HG03354 (cell line): ENCODE measurements at regions not wholly inside any gene's neighbourhood (a gene's known extent, or its start where the extent isn't known, plus 50 kb on each side); places are given as distances from the start of the nearest gene placed in this dataset.
"Not testable (repeated sequence)": the region's sequence is repeated elsewhere in the genome, so short reads cannot be mapped to it uniquely, and the experiment has no call there.

Experiments used
- ATAC-seq: cut with Tn5 transposase; IDR thresholded peaks from one replicate; pipeline ENCODE4 v1.9.1; 2021; ENCODE audit warnings: mild to moderate bottlenecking; ENCODE audit not compliant: unreplicated experiment, poor library complexity, severe bottlenecking

DNA sequence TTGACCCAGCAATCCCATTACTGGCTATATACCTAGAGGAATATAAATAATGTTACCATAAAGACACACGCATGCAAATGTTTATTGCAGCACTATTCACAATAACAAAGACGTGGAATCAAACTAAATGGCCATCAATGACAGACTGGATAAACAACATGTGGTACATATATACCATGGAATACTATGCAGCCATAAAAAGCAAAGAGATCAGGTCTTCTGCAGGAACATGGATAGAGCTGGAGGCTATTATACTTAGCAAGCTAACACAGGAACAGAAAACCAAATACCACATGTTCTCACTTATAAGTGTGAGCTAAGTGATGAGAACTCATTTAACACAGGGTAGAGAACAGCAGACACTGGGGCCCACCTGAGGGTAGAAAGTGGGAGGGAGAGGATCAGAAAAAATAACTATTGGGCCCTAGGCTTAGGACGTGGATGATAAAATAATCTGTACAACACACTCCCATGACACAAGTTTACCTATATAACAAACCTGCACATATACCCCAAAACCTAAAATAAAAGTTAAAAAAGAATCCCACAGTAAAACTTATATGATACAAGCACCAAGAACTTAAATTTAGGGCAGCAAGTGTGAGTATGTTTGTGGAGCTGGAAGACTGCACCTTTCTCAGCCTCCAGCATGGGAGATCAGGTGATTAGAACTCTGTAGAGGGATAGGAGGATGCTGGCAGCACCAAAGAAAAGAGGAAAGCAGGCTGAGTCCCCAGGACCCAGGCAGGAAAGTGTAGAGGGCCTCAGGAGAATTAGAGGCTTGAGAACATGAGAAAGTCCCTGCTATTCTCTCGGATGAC, 320.8 kb upstream of the USP24 start:
- ATAC-seq = no peak

DNA sequence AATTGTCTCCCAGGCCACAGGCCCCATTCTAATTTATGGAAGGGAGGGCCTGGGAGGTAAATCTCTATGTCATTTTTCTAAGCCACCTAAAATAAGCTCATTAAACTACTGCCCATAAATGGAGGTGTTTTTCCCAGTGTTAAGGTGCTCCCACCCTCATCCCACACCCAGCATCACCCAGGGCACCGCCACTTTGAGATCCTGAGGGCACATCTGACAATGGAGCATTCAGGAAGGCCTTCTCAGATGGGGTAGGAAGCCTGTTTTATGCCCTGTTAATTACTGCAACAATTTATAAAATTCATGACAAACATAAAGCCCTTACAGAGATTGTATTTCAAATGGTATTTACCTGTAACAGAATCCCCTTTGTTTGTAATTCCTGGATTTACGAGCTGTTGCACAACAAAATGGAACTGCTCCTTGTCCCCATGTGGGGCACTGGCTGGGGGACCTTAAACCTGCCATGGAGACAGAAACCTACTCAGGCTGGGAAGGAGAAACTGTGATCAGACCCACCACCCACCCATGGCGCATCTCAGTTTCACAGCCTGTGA, 319.5 kb upstream of the USP24 start:
- no peak for ATAC-seq

DNA sequence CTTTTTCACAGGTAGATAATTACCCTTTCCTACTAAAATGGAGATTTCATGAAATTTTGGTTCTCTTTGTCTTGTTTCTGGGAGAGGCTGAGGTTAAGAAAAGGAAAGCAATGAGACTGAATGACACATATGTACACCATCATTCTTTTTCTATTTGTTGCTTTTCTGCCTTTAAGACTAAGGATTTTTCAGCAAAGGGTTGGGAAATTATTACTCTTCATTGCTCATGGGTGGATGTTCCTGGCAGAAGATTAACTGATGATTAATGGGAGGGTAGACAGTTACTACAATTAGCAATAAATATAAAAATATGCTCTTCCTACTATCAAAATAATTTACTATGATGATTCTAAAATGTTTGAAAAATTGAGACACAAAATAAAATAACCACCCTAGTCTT, 316.5 kb upstream of the USP24 start:
- no peak for ATAC-seq

DNA sequence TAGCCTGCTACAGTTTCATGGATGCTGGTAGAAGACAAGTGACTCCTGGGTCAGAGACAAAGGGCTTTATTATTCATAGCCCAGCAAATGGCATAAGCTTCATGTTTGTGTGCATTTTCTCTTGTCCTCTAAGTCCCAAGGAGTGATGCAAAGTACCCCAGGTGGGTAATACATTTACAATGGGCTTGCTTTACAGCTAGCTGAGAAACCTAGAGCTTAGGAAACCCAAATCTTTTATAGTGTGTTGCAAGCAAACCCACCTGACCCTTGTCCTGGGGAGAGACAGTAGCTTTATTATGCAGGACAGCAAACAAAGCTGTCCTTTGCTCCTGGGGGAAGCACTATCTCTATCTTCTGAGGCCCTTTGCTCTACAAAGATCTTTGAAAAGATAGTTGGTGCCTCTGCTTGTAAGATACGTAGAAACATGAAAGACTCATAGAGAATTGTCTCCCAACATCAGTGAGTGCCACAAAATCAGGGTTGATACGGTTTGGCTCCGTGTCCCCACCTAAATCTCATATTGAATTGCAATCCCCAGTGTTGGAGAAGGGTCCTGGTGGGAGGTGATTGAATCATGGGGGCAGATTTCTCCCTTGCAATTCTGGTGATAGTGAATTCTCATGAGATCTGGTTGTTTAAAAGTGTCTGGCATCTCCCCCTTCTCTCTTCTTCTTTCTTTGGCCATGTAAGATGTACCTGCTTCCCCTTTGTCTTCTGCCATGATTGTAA, 315.8 kb upstream of the USP24 start:
- ATAC-seq = no peak

DNA sequence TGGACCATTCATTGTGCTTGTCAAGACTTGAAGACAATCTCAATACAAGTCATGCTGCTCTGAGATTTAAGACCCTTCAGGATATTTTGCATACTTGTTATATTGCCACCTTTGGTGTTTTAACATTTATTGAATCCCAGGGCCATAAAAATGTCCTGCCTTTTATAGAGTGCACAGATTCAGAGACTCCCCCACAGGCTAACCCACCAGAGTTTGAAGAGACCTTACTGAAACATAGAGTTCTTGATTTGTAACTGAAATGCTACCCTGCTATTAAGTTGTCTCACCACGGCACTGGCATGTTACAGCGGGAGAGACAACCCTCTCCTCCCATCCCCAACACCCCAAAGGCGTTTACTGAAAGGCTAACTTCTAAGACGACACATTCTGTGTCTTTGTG, 313.9 kb upstream of the USP24 start:
- ATAC-seq = no peak

DNA sequence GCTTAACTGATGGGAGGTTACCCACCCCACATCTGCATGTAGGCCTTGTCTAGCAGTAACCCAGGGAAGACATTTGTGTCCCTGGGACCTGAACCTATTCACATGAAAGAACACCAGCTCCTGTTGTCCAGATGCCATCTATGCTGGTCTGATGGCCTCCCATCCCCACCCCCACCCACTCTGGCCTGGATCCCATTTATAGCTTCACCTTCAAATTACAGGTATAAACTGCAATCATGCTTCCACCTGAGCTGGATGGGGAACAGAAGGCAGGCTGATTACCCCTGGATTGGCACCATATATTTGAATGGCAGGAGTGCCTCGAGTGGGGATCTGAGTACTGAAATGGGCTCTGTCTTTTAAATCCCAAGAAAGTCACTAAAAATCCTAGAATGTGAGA, 312.7 kb upstream of the USP24 start:
- no peak for ATAC-seq

DNA sequence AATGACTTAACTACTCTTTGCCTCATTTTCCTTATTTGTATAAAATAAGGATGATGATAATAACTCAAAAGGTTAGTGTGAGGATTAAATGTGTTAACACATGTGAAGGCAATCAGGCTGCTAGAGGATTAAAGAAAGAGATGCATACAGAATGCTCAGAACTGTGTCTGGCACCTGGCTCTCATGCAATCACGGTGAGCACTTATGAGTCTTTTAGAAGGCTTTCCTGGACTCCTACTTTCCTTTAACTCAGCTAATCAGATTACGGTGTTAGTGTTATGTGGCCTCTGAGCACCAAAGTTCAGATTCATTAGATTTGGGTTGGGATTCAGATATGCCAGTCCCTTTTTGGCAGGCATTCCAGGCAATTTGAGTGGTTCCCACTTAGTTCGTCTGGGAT, 311.6 kb upstream of the USP24 start:
- no peak for ATAC-seq

DNA sequence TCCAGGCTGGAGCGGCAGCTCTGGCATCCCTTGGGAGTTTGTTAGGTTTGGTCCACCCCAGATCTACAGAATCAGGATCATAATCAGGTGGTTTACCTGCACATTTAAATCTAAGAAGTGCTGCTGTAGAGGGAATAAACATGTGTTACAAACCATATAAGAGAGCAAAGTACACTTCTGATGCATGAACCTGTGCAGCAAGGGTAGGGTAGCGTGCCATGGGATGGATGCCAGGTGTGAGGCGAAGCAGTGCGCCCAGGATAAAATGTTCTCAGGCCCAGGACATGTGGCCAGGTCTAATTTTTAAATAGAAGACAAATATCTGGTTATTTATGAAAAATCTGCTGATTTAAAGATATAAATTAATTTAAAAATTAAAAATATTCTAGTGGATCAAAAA, 308.8 kb upstream of the USP24 start:
- no peak for ATAC-seq

DNA sequence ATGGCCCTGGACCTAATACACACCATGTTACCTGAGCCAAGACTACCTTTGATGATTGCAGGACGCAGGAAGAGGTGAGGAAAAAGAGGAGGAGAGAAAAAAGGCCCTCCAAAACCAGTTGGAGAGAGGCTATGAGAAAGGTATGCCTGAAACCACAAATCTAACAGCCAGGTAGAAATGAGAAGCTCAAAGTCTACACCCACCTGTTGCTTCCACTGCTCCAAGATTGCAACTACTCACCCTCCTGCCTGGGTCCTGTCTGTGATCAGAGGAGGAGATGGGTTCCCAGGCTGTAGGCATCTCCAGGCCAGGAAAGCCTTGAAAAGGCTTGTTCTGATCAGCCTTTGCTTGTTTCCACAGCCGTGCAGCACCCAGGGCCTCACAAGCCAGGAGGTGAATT, 307.8 kb upstream of the USP24 start:
- ATAC-seq = no peak

DNA sequence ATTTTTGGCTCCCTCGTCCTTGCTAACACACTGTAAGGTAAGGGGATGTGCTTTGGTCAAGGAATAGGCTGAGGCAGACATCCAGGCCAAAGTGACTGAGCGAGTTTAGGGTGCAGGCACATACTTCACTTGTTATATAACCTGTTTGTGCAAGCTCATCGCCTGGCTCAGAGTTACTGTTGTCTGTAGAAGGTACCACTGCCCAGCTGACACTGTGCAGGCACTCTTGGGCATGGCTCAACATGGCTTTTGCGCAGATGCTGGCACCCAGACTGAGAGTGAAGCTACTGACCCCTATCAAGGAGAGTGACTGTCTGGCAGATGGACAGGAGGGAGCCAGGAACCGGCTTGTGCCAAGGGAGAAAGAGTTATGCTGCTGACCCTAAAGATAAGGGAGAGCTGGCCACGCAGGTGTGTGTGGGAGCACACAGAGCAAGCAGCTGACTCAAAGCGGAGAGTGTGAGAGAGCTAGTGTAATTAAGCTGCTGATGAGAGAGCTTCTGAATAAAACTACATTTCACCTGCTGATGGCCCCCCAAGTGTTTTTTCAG, 307.3 kb upstream of the USP24 start:
- no peak for ATAC-seq

DNA sequence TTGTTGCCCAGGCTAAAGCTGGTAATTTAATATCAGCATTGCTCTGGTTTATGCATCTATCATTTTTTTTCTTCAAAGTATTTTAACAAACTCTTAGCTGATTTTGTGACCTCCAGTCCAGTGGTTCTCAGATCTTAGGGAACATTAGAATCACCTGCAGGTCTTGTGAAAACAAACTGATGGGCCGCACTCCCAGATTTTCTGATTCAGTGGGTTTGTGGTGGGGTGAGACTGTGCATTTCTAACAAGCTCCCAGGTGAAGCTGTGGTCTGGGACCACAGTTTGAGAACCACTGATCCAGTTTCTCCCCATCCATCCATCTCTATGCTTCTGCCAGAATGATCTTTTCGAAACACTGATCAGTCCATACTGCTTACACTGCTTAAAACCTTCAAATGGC, 305.7 kb upstream of the USP24 start:
- ATAC-seq = no peak

DNA sequence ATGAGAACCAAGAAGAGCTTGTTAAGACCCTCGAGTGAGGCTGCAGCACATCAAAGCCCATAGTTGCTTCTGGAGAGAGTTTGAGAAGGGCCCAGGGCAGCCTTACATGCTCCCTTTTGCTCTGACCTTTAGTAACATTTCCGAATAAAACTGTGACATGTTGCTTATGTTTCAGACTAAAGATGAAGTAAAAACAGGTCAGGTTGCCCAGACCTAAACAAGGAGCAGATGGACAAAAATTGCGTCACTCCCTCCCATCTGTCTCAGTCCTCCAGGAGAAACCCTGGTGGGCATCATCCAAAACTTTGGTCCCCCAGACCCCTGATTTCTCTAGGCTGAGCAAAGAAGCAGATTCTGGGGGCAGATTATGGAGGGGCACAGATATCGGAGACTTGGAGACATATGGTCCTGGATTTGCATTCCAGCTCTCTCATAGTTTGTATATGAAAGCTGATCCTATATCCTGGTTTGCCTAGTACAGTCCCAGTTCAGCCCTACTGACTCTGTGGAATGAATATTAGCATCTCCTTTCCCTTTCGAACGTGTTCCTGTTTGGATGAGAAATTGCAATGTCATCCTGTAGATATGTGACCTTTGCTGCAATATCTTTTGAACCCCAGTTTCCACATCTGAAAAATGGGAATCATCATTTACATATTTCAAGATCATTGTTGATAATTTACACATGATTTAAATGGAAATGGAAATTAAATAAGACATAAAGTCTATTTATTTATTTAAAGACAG, 304.9 kb upstream of the USP24 start:
- ATAC-seq = no peak

DNA sequence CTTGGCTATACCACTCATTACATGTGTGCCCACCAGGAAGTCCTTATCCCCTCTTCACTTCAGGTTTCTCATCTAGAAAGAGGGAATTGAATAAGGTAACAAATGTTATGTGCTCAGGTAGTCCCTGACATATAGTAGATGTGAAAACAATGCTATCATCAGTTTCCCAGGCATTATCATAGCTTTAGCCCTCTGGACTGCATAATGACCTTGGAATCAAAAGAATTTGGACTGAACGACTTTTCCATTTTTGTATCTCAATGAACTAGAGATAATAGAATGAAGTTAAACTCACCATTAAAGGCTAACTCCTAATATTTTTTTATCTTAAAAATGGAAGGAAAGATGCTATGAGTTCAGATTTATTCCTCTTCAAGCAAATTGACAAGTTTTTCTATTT, 304.1 kb upstream of the USP24 start:
- ATAC-seq = no peak

DNA sequence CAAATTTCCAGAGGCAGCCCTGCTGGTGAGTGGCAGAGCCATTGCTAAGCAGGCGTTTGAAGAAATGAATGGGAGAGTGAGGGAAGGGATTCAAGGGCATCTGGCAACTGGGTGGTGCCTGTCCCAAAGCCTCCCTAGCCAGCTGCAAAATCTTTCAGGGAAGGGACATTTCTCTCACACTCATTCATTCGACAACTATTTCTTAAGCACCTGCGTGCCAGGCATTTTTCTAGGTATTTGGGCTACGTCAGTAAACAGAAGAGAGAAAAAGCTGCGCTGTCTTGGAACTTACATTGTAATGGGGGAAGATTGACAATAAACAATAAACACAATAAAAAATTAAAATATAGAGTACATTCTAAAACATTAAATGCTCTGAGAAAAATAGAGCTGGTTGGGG, 301.9 kb upstream of the USP24 start:
- no peak for ATAC-seq

DNA sequence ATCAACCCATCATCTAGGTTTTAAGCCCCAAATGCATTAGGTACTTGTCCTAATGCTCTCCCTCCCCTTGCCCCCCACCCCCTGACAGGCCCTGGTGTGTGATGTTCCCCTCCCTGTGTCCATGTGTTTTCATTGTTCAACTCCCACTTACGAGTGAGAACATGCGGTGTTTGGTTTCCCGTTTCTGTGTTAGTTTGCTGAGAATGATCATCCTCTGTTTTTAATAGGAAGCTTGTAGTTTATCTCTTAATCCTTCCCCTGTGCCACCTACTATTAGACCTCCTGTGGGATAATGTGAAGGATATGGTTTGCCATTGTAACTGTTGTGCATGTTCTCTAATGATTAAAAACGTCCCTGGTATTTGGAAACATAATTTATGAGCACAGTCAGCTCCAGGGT, 299.4 kb upstream of the USP24 start:
- ATAC-seq = not testable (repeated sequence)

DNA sequence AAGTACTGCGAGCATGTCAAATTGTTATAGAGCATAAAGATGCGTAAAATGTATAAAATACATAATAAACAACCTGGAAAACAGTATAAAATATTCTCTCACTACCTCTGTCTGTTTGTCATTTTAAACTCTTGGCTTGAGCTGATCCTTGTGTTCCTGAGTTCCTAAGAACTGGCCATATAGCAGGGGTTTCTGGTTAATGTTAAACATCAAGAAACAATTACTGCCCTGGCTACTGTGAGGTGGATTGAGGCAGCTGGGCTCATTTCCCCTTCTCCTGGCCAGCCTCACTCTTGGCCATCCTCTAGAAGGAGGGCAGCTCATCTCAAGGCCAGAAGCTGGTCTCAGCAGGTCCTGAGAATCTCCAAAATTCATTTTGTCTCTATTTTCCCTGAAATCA, 297.3 kb upstream of the USP24 start:
- ATAC-seq = no peak

DNA sequence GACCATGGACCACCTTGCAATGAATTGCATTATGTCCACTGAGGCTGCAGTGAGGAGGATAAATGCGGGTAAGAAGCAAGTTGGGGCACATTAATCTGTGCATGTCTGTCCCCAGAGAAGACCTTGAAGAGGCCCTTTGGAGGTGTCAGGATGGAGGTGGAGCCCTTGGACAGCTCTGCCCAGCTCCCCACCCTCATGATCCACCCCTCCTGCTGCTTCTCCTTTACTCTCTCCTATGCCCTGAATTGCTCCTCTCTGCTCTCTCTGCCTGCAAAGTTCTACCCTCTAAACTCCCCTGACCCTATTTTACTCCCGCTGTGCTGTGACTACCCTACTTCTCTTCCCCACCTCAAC, 292.4 kb upstream of the USP24 start:
- ATAC-seq = no peak

DNA sequence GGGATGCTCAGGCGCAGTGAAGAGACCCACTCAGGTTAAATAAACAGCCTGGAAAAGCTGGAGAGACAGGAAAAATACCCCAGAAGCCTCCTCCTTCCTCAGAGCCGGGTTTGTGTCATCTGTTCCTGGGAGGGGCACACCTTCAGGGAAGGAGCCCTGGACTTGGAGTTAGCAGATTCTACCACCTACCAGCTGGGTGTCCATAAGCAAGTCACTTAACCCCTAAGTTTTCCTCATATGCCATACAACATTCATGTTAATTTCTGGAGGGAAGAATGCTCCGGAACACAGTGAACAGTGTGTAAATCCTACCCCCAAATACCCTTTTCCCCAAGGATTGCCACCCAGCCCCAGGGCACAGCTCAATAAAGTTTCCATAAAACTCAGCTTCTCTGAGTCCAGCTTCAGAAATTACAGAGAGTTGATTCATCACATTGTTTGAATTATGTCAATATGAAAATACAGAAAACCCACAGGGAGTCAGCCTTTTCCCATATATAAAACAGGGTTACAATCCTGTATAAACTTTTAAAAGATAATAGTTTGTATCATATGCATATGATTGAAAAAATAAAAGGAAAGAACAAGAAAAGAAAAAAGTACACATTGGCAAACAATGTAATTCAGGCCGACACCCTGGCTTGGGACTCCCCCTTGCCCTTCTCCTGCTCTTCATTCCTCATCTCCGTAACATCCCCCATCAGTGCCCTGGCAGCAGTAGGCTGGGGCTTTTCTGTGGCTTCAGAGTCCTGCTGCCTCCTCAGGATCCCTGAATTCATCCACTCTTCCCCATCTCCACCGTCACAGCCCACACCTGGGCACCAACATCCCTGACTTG, 291.8 kb upstream of the USP24 start:
- no peak for ATAC-seq

DNA sequence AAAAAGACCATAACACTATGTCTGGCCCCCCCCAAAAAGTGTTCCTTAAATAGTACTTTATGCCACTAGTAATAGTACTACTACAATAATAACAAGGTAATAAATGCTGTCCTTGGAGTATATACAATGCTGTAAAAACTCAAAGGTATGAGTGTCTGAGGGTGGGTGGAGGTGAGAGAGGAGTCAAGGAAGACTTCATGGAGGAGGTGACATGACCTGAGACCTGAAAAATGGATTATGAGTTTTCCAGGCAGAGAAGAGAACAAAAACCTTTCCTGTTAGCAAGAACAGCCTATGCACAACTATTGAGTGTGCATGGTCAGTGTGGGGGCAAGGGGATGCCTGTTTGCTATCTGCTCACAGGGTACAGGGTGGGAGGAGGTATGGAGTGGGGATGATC, 290.2 kb upstream of the USP24 start:
- no peak for ATAC-seq
